Mucosa of rectum (tissue), 2 donors: ENCODE measurements at regions not wholly inside any gene's neighbourhood (a gene's known extent, or its start where the extent isn't known, plus 50 kb on each side); places are given as distances from the start of the nearest gene placed in this dataset.

Experiments
- H3K27ac ChIP-seq, 2 donors: one replicate each; pipeline ENCODE4 v1.7.0; 2013; ENCODE audit warnings: inconsistent platforms in 2 of 2, low read depth in 2 of 2, low read length in 2 of 2
- H3K27me3 ChIP-seq, 2 donors: one replicate each; pipeline ENCODE4 v1.7.0; 2013; ENCODE audit warnings: low read length in 2 of 2; ENCODE audit not compliant: control insufficient read depth in 2 of 2, insufficient read depth in 2 of 2
- H3K36me3 ChIP-seq, 2 donors: one replicate each; pipeline ENCODE4 v1.7.0; 2013; ENCODE audit warnings: low read length in 2 of 2; ENCODE audit not compliant: control insufficient read depth in 2 of 2, insufficient read depth in 2 of 2
- H3K4me1 ChIP-seq, 2 donors: one replicate each; pipeline ENCODE4 v1.7.0; 2013; ENCODE audit warnings: low read length in 2 of 2, mild to moderate bottlenecking in 1 of 2; ENCODE audit not compliant: control insufficient read depth in 2 of 2, insufficient read depth in 2 of 2
- H3K4me3 ChIP-seq, 2 donors: one replicate each; pipeline ENCODE4 v1.7.0; 2013; ENCODE audit warnings: low read length in 2 of 2
- H3K9ac ChIP-seq, 2 donors: one replicate each; pipeline ENCODE4 v1.7.0; 2013; ENCODE audit warnings: low read length in 2 of 2, low read depth in 1 of 2, mild to moderate bottlenecking in 1 of 2
- H3K9me3 ChIP-seq, 2 donors: one replicate each; pipeline ENCODE4 v1.7.0; 2013; ENCODE audit warnings: low read length in 2 of 2; ENCODE audit not compliant: control insufficient read depth in 2 of 2
- donor health status: healthy.
- donor health status: Normal muscosa, but diverticular disease.

DNA sequence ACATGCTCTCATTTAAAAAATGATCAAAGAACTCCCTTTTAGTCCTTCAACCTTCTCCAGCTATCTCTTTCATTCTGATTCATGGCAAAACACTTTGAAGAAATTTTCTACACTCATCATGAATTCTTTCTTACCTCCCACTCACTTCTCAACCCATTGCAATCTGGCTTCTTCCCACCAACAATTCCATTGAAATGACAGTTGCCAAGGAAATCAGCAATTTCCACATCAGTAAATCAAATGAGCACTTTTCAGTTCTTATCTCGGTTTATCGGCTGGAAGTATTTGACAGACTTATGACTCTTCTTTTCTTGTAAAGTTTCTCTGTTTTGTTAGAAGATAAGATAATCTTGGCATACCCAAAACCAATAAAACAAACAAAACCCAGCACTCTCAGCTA, 99.1 kb upstream of the CACNA2D1 start:
- H3K9ac ChIP-seq: no peak overlapping the region
- H3K36me3 ChIP-seq: no peaks in the 10 kb centered on the region
- H3K4me1 ChIP-seq: no peaks in the 10 kb centered on the region

GRCh38 chr7:82539969-82540368, 96.4 kb upstream of the CACNA2D1 start:
- no peak overlapping the region for H3K4me3 ChIP-seq
- H3K9me3 ChIP-seq: no peaks in the 10 kb centered on the region
- H3K27me3 ChIP-seq: no peaks in the 10 kb centered on the region
- H3K27ac ChIP-seq: no peak overlapping the region
- no peak overlapping the region for H3K9ac ChIP-seq
- no peaks in the 10 kb centered on the region for H3K4me1 ChIP-seq
- no peaks in the 10 kb centered on the region for H3K36me3 ChIP-seq

More for the DNA sequence above, 99.1 kb upstream of the CACNA2D1 start:
- no peaks in the 10 kb centered on the region for H3K9me3 ChIP-seq
- no peak overlapping the region for H3K4me3 ChIP-seq
- no peaks in the 10 kb centered on the region for H3K27me3 ChIP-seq
- no peak overlapping the region for H3K27ac ChIP-seq

- Histone ChIP-seq H3K27ac (no peak overlapping the region), H3K9ac (no peak overlapping the region), H3K9me3 (no peaks in the 10 kb centered on the region), H3K36me3 (no peaks in the 10 kb centered on the region), H3K4me1 (no peaks in the 10 kb centered on the region), H3K4me3 (no peak overlapping the region), H3K27me3 (no peaks in the 10 kb centered on the region)
These were observed 91.1 kb upstream of the CACNA2D1 start for GRCh38 chr7:82534684-82535083.

GRCh38 chr7:82530361-82530760, 86.8 kb upstream of the CACNA2D1 start:
- Histone ChIP-seq H3K9me3 (no peaks in the 10 kb centered on the region), H3K4me3 (no peak overlapping the region), H3K9ac (no peak overlapping the region), H3K27ac (no peak overlapping the region), H3K36me3 (no peaks in the 10 kb centered on the region), H3K27me3 (no peaks in the 10 kb centered on the region), H3K4me1 (no peaks in the 10 kb centered on the region)

DNA sequence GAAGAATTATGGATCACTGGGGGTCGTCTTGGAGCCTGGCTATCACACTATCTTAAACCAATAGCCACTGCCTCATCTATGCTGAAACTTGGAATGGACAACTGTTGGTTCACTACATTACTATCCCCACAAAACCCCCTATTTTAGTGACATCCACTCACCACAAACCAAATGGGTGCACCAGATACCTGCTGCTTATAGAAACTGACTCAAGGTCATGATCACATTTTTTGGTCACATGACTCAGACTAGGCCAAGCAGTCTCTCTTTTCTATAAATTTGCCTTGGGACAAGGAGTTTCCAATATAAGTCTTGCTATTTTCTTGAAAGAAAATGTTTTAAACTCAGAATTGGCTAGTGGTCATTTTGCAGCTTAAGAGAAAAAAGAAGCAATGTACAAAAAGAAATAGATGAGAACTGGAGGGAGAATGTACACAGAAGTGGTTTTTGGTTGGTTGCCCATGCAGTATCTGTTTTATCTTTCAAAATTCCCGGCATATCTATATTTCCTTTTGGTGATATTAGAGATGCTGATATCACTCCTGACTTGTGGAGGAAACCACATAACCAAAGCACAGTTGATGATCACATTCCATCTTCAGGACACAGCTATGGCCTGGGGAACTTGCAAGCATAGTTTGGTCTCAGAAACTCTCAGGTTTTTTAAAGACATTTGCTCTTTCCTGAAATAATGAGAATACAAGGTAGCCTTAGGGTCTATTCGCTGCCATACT, 85.2 kb upstream of the CACNA2D1 start:
- Histone ChIP-seq H3K9ac (no peak overlapping the region), H3K36me3 (no peaks in the 10 kb centered on the region), H3K9me3 (no peaks in the 10 kb centered on the region), H3K27me3 (no peaks in the 10 kb centered on the region), H3K4me3 (no peak overlapping the region), H3K27ac (no peak overlapping the region), H3K4me1 (no peaks in the 10 kb centered on the region)

- Histone ChIP-seq H3K4me3 (no peak overlapping the region), H3K36me3 (no peaks in the 10 kb centered on the region), H3K9ac (no peak overlapping the region), H3K27ac (no peak overlapping the region), H3K27me3 (no peaks in the 10 kb centered on the region), H3K4me1 (no peaks in the 10 kb centered on the region), H3K9me3 (no peaks in the 10 kb centered on the region)
These were observed 84.3 kb upstream of the CACNA2D1 start for GRCh38 chr7:82527851-82528250.

DNA sequence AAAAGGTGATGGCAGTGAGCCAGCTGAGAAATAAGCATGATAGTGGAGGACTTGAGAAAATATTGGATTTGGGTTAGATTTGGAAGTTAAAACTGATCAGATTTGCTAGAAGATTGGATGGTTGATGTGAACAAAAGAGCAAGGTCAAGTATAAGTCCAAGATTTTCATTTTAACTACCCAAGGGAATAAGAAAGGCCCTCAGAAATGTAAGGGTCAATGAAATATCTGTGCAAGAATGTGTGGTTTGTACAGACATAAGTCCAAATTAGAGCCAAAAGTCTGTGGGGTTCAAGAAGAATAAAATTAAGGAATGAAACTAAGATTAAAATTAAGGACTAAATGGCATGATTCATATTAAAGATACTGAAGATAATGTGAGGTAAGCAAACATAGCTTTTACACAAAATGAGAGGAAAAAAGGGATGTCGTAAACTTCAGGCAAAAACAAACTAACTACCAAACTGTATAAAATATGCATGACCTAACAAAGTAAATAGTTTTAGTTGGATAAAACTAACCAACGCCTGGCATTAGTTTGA, 78.4 kb upstream of the CACNA2D1 start:
- Histone ChIP-seq H3K4me3 (no peak overlapping the region), H3K27ac (no peak overlapping the region), H3K27me3 (no peaks in the 10 kb centered on the region), H3K9ac (no peak overlapping the region), H3K9me3 (no peaks in the 10 kb centered on the region), H3K4me1 (no peaks in the 10 kb centered on the region), H3K36me3 (no peaks in the 10 kb centered on the region)

- Histone ChIP-seq H3K9ac (no peak overlapping the region), H3K36me3 (no peaks in the 10 kb centered on the region), H3K9me3 (no peaks in the 10 kb centered on the region), H3K27ac (no peak overlapping the region), H3K4me1 (no peaks in the 10 kb centered on the region), H3K4me3 (no peak overlapping the region), H3K27me3 (no peaks in the 10 kb centered on the region)
These were observed 73.5 kb upstream of the CACNA2D1 start for GRCh38 chr7:82517050-82517449.

DNA sequence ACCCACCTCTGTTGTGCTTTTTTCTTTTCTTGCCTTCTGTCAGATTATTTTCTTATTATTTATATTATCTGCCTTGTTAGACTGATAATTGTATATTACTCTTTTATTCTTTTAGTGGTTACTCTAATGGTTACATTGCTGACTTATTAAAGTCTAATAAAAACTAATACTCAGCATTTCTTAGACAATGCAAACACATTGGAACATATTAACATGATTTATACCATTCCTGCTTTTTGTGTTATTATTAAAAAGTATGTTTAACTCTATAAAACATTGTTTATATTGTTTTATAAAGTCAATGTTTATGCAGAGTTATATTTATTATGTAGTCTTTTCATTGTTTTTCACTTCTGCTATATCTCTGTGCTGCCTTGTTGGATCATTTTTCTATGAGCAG, 68.0 kb upstream of the CACNA2D1 start:
- no peaks in the 10 kb centered on the region for H3K27me3 ChIP-seq

DNA sequence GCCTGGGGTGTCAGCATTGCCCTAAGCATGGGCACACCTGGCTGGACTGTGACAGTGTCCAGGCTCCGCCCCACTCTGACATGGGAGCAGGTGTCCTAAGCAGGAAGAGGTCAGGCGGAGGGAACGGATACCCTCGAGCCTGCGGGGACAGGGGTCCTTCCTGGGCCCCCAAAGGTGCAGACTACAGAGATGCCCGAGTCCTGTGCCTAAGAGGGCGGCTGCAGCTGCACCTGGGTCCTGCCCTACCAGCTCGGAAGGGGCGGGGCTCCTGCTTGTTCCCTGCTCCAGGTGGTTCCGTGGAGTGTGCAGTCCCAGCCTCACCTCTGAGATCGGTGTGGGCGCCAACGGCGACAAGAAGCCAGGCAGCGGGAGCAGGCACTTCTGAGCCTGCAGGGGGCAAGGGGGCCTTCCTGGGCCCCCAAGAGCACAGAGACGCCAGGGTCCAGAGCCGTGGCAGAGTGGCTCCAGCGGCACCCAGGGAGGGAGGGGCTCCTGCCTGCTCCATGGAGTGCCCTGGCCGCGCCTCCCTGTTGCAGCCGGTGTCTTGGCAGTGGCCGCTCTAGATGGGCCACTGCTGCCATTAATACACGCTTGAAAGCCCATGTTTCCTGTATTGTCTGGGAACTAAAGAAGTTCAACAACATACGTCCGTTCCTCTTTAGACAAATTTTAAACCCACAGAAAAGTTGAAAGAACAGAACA, 64.5 kb upstream of the CACNA2D1 start:
- H3K9me3 ChIP-seq: no peaks in the 10 kb centered on the region
- H3K36me3 ChIP-seq: no peaks in the 10 kb centered on the region
- no peak overlapping the region for H3K9ac ChIP-seq
- H3K4me3 ChIP-seq: peak overlapping the region; percentile 60
- H3K27ac ChIP-seq: no peak overlapping the region
- H3K27me3 ChIP-seq: no peaks in the 10 kb centered on the region
- H3K4me1 ChIP-seq: no peaks in the 10 kb centered on the region

More for the DNA sequence above, 68.0 kb upstream of the CACNA2D1 start:
- no peak overlapping the region for H3K4me3 ChIP-seq
- H3K36me3 ChIP-seq: no peaks in the 10 kb centered on the region
- no peak overlapping the region for H3K27ac ChIP-seq
- no peak overlapping the region for H3K9ac ChIP-seq
- H3K9me3 ChIP-seq: no peaks in the 10 kb centered on the region
- no peaks in the 10 kb centered on the region for H3K4me1 ChIP-seq
